HEK293 (cell line): ENCODE measurements at regions not wholly inside any gene's neighbourhood (a gene's known extent, or its start where the extent isn't known, plus 50 kb on each side); places are given as distances from the start of the nearest gene placed in this dataset.

Experiments used
- CTCF ChIA-PET: fragments of 350-600 bp; formaldehyde crosslinking; extraction: SDS; loops from one replicate; lab custom pipeline; 2021; ENCODE audit warnings: antibody characterized with exemption; lab: Yijun Ruan, JAX
- POLR2A ChIA-PET: fragments of 300-600 bp; formaldehyde crosslinking; extraction: SDS; loops from one replicate; lab custom pipeline; 2020; ENCODE audit warnings: antibody characterized with exemption, inconsistent platforms; lab: Yijun Ruan, JAX
- H3K27ac ChIP-seq: fragments of 200-500 bp; sonication (Bioruptor generic); 2 replicates; pipeline ENCODE4 v1.5.1; 2014; ENCODE audit warnings: low read depth, low read length, control low read depth, inconsistent platforms; ENCODE audit errors: extremely low read depth
- H3K36me3 ChIP-seq, 2 experiments: fragments of 200-500 bp in 1 of 2; sonication (Bioruptor generic) in 1 of 2; 1 replicate in 1 of 2; 2 replicates in 1 of 2; pipeline ENCODE4 v1.5.1; 2014 to 2017; ENCODE audit warnings: inconsistent platforms in 2 of 2, low read length in 2 of 2; ENCODE audit not compliant: control insufficient read depth in 2 of 2, insufficient read depth in 1 of 2
- H3K4me1 ChIP-seq: fragments of 200-500 bp; sonication (Bioruptor generic); 2 replicates; pipeline ENCODE4 v1.5.1; 2014; ENCODE audit warnings: mild to moderate bottlenecking, low read length, inconsistent platforms; ENCODE audit not compliant: control insufficient read depth, insufficient read depth
- H3K4me3 ChIP-seq: 2 replicates; pipeline ENCODE4 v1.5.1; 2011; ENCODE audit warnings: low read depth, mild to moderate bottlenecking, control low read depth, low read length, moderate library complexity
- H3K9me3 ChIP-seq: fragments of 200-500 bp; sonication (Bioruptor generic); 2 replicates; pipeline ENCODE4 v1.5.1; 2014; ENCODE audit warnings: low read depth, low read length, inconsistent platforms; ENCODE audit not compliant: control insufficient read depth, insufficient read depth
- KLF10 ChIP-seq: fragments of 450-650 bp; IDR thresholded peaks from 2 replicates; pipeline ENCODE4 v1.5.1; 2018; ENCODE audit warnings: missing biosample characterization, mild to moderate bottlenecking, missing genetic modification characterization
- KLF9 ChIP-seq: fragments of 450-650 bp; formaldehyde crosslinking; IDR thresholded peaks from 2 replicates; pipeline ENCODE4 v1.5.1; 2016; ENCODE audit warnings: missing biosample characterization, missing genetic modification characterization, low read depth
- SALL2 ChIP-seq: fragments of 450-650 bp; formaldehyde crosslinking; IDR thresholded peaks from 2 replicates; pipeline ENCODE4 v1.5.0; 2017; ENCODE audit warnings: missing biosample characterization, mild to moderate bottlenecking, missing genetic modification characterization, borderline replicate concordance
- WT1 ChIP-seq: fragments of 450-650 bp; formaldehyde crosslinking; IDR thresholded peaks from 2 replicates; pipeline ENCODE4 v1.5.1; 2016; ENCODE audit warnings: missing biosample characterization, missing genetic modification characterization
- ZBTB17 ChIP-seq: fragments of 450-650 bp; formaldehyde crosslinking; IDR thresholded peaks from 2 replicates; pipeline ENCODE4 v1.5.1; 2016; ENCODE audit warnings: missing biosample characterization, missing genetic modification characterization
- ZFHX2 ChIP-seq: fragments of 450-650 bp; formaldehyde crosslinking; conservative IDR thresholded peaks from 2 replicates; pipeline ENCODE4 v1.5.1; 2016; ENCODE audit warnings: missing biosample characterization, missing genetic modification characterization
- ZNF416 ChIP-seq: fragments of 450-650 bp; formaldehyde crosslinking; IDR thresholded peaks from 2 replicates; pipeline ENCODE4 v1.5.1; 2016; ENCODE audit warnings: missing biosample characterization, missing genetic modification characterization
- ZNF423 ChIP-seq: fragments of 450-650 bp; formaldehyde crosslinking; IDR thresholded peaks from 2 replicates; pipeline ENCODE4 v1.5.1; 2016; ENCODE audit warnings: missing biosample characterization, missing genetic modification characterization
- ZNF426 ChIP-seq: fragments of 450-650 bp; formaldehyde crosslinking; IDR thresholded peaks from 2 replicates; pipeline ENCODE4 v1.5.1; 2017; ENCODE audit warnings: missing biosample characterization, missing genetic modification characterization, mild to moderate bottlenecking, inconsistent platforms, moderate library complexity
- ZNF629 ChIP-seq: fragments of 450-650 bp; formaldehyde crosslinking; IDR thresholded peaks from 2 replicates; pipeline ENCODE4 v1.5.1; 2017; ENCODE audit warnings: missing biosample characterization, missing genetic modification characterization
- ZNF791 ChIP-seq: fragments of 450-650 bp; formaldehyde crosslinking; IDR thresholded peaks from 2 replicates; pipeline ENCODE4 v1.5.1; 2016; ENCODE audit warnings: missing biosample characterization, missing genetic modification characterization
- ZNF843 ChIP-seq: fragments of 450-650 bp; formaldehyde crosslinking; IDR thresholded peaks from 2 replicates; pipeline ENCODE4 v1.5.1; 2016; ENCODE audit warnings: missing biosample characterization, missing genetic modification characterization
- ZSCAN16 ChIP-seq: fragments of 450-650 bp; formaldehyde crosslinking; IDR thresholded peaks from 2 replicates; pipeline ENCODE4 v1.5.1; 2016; ENCODE audit warnings: missing biosample characterization, missing genetic modification characterization
- ZSCAN23 ChIP-seq: fragments of 450-650 bp; formaldehyde crosslinking; IDR thresholded peaks from 2 replicates; pipeline ENCODE4 v1.5.1; 2016; ENCODE audit warnings: missing biosample characterization, missing genetic modification characterization
- TF ChIP-seq, protein P1 (sequence below): fragments of 450-650 bp; formaldehyde crosslinking; IDR thresholded peaks from 2 replicates; pipeline ENCODE4 v1.5.1; 2017; ENCODE audit warnings: missing biosample characterization, missing genetic modification characterization
- TF ChIP-seq, protein P2 (sequence below): fragments of 450-650 bp; formaldehyde crosslinking; IDR thresholded peaks from 2 replicates; pipeline ENCODE4 v1.5.1; 2016; ENCODE audit warnings: missing biosample characterization, missing genetic modification characterization
- TF ChIP-seq, protein P3 (sequence below): fragments of 450-650 bp; formaldehyde crosslinking; IDR thresholded peaks from 2 replicates; pipeline ENCODE4; 2016; ENCODE audit warnings: missing biosample characterization, missing genetic modification characterization
- TF ChIP-seq, protein P4 (sequence below): fragments of 450-650 bp; formaldehyde crosslinking; IDR thresholded peaks from 2 replicates; pipeline ENCODE4 v1.5.1; 2016; ENCODE audit warnings: missing biosample characterization, missing genetic modification characterization, low read depth

DNA sequence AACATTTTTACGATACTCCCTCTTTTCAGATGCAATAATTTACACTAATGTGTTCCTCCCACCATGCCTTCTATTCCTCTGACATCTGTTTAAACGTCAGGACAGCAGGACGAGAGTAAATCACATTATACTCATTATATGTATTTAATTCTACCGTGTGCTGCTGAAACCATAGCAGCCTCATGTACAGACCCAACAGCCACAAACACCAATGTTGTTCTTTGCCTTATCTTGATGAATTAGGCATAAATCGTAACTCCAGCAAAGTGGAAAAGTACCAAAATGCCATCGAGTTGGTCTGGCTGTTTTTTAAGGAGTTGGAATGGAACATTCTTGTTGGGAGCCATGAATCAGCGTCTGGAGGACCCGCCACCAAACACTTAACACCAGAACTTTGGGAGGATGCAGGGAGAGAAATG lies 82.9 kb upstream of the FOXF1 start:
- H3K36me3 ChIP-seq, result no peaks in the 10 kb centered on the region
- POLR2A ChIA-PET, result no interaction called here
- CTCF ChIA-PET, result no interaction called here
- H3K4me1 ChIP-seq, result no peaks in the 10 kb centered on the region
- no peak overlapping the region for H3K27ac ChIP-seq
- no peaks in the 10 kb centered on the region for H3K9me3 ChIP-seq
- TF ChIP-seq, protein P1, sequence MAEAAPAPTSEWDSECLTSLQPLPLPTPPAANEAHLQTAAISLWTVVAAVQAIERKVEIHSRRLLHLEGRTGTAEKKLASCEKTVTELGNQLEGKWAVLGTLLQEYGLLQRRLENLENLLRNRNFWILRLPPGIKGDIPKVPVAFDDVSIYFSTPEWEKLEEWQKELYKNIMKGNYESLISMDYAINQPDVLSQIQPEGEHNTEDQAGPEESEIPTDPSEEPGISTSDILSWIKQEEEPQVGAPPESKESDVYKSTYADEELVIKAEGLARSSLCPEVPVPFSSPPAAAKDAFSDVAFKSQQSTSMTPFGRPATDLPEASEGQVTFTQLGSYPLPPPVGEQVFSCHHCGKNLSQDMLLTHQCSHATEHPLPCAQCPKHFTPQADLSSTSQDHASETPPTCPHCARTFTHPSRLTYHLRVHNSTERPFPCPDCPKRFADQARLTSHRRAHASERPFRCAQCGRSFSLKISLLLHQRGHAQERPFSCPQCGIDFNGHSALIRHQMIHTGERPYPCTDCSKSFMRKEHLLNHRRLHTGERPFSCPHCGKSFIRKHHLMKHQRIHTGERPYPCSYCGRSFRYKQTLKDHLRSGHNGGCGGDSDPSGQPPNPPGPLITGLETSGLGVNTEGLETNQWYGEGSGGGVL (tag by site-specific recombination), result no peak
- 0 out of 2 replicates have a peak, but pooled peaks have one; percentile 13 for TF ChIP-seq ZFHX2 (tag by site-specific recombination)
- peak; percentile 87 for TF ChIP-seq WT1 (tag by site-specific recombination)
- H3K4me3 ChIP-seq, result no peak overlapping the region

DNA sequence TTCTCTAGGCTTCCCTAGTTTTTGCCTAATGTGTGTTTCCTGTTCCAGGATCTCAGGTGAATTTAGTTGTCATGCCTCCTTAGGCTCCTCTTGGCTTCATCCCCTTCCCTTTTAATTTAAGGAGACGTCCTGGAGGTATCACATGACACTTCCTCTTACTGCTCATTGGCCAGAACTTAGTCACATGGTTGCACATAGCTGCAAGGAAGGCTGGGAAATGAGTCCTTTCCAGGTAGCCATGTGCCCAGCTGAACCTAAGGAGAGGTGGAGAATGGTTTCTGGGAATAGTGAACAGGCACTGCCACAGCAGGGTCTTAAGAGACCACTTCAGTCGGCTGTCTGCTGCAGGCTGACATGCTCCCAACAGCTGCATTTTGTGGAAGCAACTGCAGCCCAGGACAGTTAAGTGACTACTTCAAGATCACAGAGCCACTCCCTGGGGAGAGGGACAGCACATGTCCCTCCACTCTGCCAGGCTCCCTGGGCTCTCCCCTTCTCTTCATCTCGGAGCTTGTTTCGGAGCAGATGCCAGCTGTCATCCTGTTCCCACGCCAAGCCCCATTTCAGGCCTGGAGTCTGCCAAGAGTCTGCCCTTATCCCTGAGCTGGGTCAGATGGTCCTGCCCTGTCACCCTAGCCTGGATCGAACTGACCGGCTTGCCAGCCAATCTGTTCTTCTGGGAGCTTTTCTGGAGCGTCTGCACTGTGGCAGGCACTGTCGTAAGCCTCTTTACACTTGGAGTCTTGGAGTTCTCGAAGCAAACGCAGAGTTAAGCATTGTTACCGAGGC lies 81.4 kb upstream of the FOXF1 start:
- Histone ChIP-seq H3K27ac (no peak overlapping the region), H3K4me1 (no peaks in the 10 kb centered on the region), H3K4me3 (no peak overlapping the region), H3K36me3 (no peaks in the 10 kb centered on the region), H3K9me3 (no peaks in the 10 kb centered on the region)
- TF ChIP-seq KLF10 (tag by site-specific recombination) (no peak), ZSCAN23 (tag by site-specific recombination) (no peak), SALL2 (tag by site-specific recombination) (no peak), ZNF843 (tag by site-specific recombination) (no peak), ZNF629 (no peak), ZNF416 (tag by site-specific recombination) (no peak), ZNF423 (tag by site-specific recombination) (no peak), ZNF426 (tag by site-specific recombination) (no peak), ZBTB17 (tag by site-specific recombination) (no peak), ZNF791 (tag by site-specific recombination) (no peak), ZSCAN16 (tag by site-specific recombination) (no peak), KLF9 (tag by site-specific recombination) (no peak)
- TF ChIP-seq, protein P2, sequence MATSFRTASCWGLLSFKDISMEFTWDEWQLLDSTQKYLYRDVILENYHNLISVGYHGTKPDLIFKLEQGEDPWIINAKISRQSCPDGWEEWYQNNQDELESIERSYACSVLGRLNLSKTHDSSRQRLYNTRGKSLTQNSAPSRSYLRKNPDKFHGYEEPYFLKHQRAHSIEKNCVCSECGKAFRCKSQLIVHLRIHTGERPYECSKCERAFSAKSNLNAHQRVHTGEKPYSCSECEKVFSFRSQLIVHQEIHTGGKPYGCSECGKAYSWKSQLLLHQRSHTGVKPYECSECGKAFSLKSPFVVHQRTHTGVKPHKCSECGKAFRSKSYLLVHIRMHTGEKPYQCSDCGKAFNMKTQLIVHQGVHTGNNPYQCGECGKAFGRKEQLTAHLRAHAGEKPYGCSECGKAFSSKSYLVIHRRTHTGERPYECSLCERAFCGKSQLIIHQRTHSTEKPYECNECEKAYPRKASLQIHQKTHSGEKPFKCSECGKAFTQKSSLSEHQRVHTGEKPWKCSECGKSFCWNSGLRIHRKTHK, result no peak
- TF ChIP-seq, protein P3, sequence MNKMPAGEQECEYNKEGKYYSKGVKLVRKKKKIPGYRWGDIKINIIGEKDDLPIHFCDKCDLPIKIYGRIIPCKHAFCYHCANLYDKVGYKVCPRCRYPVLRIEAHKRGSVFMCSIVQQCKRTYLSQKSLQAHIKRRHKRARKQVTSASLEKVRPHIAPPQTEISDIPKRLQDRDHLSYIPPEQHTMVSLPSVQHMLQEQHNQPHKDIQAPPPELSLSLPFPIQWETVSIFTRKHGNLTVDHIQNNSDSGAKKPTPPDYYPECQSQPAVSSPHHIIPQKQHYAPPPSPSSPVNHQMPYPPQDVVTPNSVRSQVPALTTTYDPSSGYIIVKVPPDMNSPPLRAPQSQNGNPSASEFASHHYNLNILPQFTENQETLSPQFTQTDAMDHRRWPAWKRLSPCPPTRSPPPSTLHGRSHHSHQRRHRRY, result no peak
- TF ChIP-seq, protein P4, sequence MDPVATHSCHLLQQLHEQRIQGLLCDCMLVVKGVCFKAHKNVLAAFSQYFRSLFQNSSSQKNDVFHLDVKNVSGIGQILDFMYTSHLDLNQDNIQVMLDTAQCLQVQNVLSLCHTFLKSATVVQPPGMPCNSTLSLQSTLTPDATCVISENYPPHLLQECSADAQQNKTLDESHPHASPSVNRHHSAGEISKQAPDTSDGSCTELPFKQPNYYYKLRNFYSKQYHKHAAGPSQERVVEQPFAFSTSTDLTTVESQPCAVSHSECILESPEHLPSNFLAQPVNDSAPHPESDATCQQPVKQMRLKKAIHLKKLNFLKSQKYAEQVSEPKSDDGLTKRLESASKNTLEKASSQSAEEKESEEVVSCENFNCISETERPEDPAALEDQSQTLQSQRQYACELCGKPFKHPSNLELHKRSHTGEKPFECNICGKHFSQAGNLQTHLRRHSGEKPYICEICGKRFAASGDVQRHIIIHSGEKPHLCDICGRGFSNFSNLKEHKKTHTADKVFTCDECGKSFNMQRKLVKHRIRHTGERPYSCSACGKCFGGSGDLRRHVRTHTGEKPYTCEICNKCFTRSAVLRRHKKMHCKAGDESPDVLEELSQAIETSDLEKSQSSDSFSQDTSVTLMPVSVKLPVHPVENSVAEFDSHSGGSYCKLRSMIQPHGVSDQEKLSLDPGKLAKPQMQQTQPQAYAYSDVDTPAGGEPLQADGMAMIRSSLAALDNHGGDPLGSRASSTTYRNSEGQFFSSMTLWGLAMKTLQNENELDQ (tag by site-specific recombination), result no peak
- ChIA-PET CTCF (interaction anchor here (3.3 kb wide), 1 partner anchor 88 kb away, joined by 10 read pairs; no protein-coding TSS in a partner anchor), POLR2A (interaction anchor here (0.6 kb wide), 1 partner anchor 88 kb away, joined by 4 read pairs; no protein-coding TSS in a partner anchor)
